Activated T-cell treated with anti-CD3 and anti-CD28 coated beads, Interleukin-2, amount 50 U/mL, for 72 hours (primary cell): ENCODE measurements at regions not wholly inside any gene's neighbourhood (a gene's known extent, or its start where the extent isn't known, plus 50 kb on each side); places are given as distances from the start of the nearest gene placed in this dataset.
"Not testable (repeated sequence)": the region's sequence is repeated elsewhere in the genome, so short reads cannot be mapped to it uniquely, and the experiment has no call there.

Experiments
- ATAC-seq, 2 donors: fragments of 150-1000 bp; cut with Tn5 transposase; replicated peaks in 1 of 2; 2 replicates each; pipeline ENCODE4 v1.10.0; 2021; ENCODE audit warnings: moderate library complexity in 2 of 2, mild to moderate bottlenecking in 1 of 2
- DNase-seq, 2 donors: peaks; one replicate each; pipeline ENCODE4 v3.0.0; 2021 to 2022; ENCODE audit warnings: mixed read lengths in 1 of 2
- H3K27ac Mint-ChIP-seq: one replicate; pipeline ENCODE4 v1.8.0; 2022; ENCODE audit warnings: mild to moderate bottlenecking, moderate library complexity, mixed read lengths
- H3K27me3 Mint-ChIP-seq: one replicate; pipeline ENCODE4 v1.8.0; 2022; ENCODE audit warnings: low read depth, mixed read lengths
- H3K36me3 Mint-ChIP-seq, 2 donors: one replicate each; pipeline ENCODE4 v1.8.0; 2022; ENCODE audit warnings: mixed read lengths in 2 of 2, mild to moderate bottlenecking in 1 of 2; ENCODE audit not compliant: insufficient read depth in 2 of 2
- H3K4me1 Mint-ChIP-seq: one replicate; pipeline ENCODE4 v1.8.0; 2022; ENCODE audit warnings: low read depth, mixed read lengths
- H3K4me3 Mint-ChIP-seq, 2 donors: one replicate each; pipeline ENCODE4 v1.8.0; 2022; ENCODE audit warnings: mild to moderate bottlenecking in 2 of 2, mixed read lengths in 2 of 2, moderate library complexity in 2 of 2
- H3K9me3 Mint-ChIP-seq, 2 donors: one replicate each; pipeline ENCODE4 v1.8.0; 2022; ENCODE audit warnings: mixed read lengths in 2 of 2

- ATAC-seq, result no peak
Measured at GRCh38 chr9:26643826-26644225, 248.8 kb downstream of the CAAP1 start.

DNA sequence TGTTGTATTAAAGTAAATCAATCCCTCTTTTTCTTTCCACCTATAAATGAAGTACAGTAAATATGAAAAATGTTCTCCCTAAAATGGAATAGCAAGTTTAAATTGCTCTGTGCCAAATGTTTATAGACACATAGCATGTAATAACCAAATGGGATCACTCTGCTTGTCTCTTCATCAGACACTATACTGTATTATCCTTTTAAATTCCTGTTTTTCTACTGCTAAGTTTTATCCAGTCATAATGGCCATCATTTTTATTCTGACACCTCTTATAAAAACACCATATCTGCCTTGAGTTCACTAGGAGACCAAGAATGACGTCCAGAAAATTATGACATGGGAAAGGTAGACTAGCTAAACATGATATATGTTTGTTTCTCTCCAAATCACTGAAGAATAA is 252.8 kb downstream of the CAAP1 start:
- DNase-seq (no peak), ATAC-seq (no peak)
- Mint-ChIP-seq H3K9me3 (peaks cover 0 to 2% of the 10 kb centered on the region in 2 donors), H3K27me3 (no peaks in the 10 kb centered on the region), H3K4me1 (no peaks in the 10 kb centered on the region), H3K36me3 (no peaks in the 10 kb centered on the region), H3K27ac (no peak overlapping the region), H3K4me3 (no peak overlapping the region)

More at GRCh38 chr9:26643826-26644225, 248.8 kb downstream of the CAAP1 start:
- Mint-ChIP-seq H3K36me3 (no peaks in the 10 kb centered on the region), H3K9me3 (peaks cover 0 to 2% of the 10 kb centered on the region in 2 donors), H3K27ac (no peak overlapping the region), H3K27me3 (no peaks in the 10 kb centered on the region), H3K4me1 (no peaks in the 10 kb centered on the region), H3K4me3 (no peak overlapping the region)
- no peak for DNase-seq

DNA sequence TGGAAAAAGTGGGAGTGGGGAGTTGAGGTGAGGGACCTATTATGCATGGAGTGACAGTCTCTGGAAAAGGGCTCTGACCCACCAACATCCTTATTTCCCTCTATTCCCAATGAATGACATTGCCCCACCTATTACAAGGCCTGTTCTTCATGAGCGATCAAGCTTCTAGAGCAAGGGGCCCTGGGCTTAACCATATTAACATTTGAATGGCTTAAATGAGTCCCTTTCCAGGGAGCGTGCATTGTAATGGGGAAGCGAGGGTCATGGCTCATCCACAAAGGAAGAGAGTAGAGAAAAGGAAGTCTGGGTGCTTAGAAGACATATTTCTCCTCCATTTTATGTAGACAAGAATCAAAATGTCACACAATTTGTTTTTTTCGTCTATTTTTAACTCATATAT is 255.5 kb downstream of the CAAP1 start:
- H3K4me1 Mint-ChIP-seq, result no peaks in the 10 kb centered on the region
- no peaks in the 10 kb centered on the region for H3K36me3 Mint-ChIP-seq
- no peak overlapping the region for H3K4me3 Mint-ChIP-seq
- ATAC-seq (no peak), DNase-seq (no peak)
- no peaks in the 10 kb centered on the region for H3K27me3 Mint-ChIP-seq
- H3K9me3 Mint-ChIP-seq, result peaks cover 0 to 2% of the 10 kb centered on the region in 2 donors
- H3K27ac Mint-ChIP-seq, result no peak overlapping the region

DNA sequence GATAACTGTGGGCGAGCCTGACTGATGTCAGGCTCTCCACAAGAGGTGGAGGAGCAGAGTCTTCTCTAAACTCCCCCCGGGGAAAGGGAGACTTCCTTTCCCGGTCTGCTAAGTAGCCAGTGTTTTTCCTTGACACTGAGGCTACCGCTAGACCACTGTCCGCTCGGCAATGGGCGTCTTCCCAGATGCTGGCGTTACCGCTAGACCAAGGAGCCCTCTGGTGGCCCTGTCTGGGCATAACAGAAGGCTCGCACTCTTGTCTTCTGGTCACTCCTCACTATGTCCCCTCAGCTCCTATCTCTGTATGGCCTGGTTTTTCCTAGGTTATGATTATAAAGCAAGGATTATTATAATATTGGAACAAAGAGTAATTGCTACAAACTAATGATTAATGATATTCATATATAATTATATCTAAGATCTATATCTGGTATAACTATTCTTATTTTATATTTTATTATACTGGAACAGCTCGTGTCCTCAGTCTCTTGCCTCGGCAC is 278.7 kb downstream of the CAAP1 start:
- H3K27me3 Mint-ChIP-seq, H3K36me3 Mint-ChIP-seq, ATAC-seq, DNase-seq, H3K27ac Mint-ChIP-seq, H3K4me1 Mint-ChIP-seq, H3K4me3 Mint-ChIP-seq, H3K9me3 Mint-ChIP-seq: not testable (repeated sequence)

GRCh38 chr9:26612211-26612610 is 280.4 kb downstream of the CAAP1 start:
- Mint-ChIP-seq H3K9me3 (peaks cover 0 to 2% of the 10 kb centered on the region in 2 donors), H3K36me3 (no peaks in the 10 kb centered on the region), H3K4me1 (peaks cover 4% of the 10 kb centered on the region), H3K27ac (no peak overlapping the region), H3K27me3 (peaks cover 9% of the 10 kb centered on the region), H3K4me3 (no peak overlapping the region)
- ATAC-seq, result no peak
- no peak for DNase-seq

DNA sequence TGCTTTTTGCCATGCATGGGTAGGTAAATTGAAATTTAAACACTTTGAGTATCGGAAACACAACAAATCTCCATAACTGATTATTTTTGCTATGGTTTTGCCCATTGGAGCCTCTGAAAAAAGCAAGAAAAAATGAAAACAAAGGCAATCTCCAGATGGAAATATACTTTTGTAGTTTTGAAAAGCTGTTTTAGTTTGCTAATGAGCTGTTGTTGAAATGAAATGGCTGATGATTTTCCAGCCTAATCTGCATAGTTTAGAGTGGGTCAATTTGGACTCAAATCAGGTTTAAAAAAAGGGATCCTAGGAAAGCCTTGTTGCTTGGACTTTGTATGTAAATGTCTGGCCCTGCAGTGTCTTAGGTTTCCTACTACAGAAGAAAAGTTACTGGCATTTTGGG is 285.8 kb downstream of the CAAP1 start:
- H3K4me1 Mint-ChIP-seq, result no peaks in the 10 kb centered on the region
- H3K9me3 Mint-ChIP-seq, result peaks cover 0 to 2% of the 10 kb centered on the region in 2 donors
- no peak for DNase-seq
- H3K4me3 Mint-ChIP-seq, result no peak overlapping the region
- no peak overlapping the region for H3K27ac Mint-ChIP-seq
- ATAC-seq, result no peak
- no peaks in the 10 kb centered on the region for H3K36me3 Mint-ChIP-seq
- H3K27me3 Mint-ChIP-seq, result no peaks in the 10 kb centered on the region

DNA sequence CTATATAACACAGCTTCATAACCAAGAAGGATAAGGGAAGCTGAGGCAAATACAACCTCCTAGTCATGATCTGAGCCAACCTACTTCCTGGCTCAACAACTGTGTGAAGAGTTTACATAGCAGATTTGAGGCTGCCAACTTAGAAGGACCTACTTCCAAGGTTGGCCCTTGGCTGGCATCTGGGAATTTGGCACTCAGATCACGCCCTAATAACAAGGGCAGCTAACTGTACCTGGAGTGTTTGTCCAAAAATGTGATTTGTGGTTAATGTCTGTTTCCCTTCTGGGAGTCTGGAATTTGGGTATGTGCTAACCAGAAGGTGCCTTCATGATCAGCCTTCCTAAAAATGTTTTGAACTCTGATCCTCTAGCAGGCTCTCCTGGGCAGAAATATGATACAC is 287.2 kb downstream of the CAAP1 start:
- Mint-ChIP-seq H3K4me3 (no peak overlapping the region), H3K9me3 (peaks cover 1 to 6% of the 10 kb centered on the region in 2 donors), H3K27ac (no peak overlapping the region), H3K27me3 (no peaks in the 10 kb centered on the region), H3K36me3 (peaks cover 0 to 1% of the 10 kb centered on the region in 2 donors), H3K4me1 (no peaks in the 10 kb centered on the region)
- no peak for DNase-seq
- ATAC-seq, result no peak

GRCh38 chr9:26604076-26604662 is 288.4 kb downstream of the CAAP1 start:
- DNase-seq (no peak), ATAC-seq (no peak)
- Mint-ChIP-seq H3K4me3 (no peak overlapping the region), H3K27me3 (no peaks in the 10 kb centered on the region), H3K27ac (no peak overlapping the region), H3K36me3 (peaks cover 0 to 1% of the 10 kb centered on the region in 2 donors), H3K4me1 (no peaks in the 10 kb centered on the region), H3K9me3 (peaks cover 1 to 6% of the 10 kb centered on the region in 2 donors)

DNA sequence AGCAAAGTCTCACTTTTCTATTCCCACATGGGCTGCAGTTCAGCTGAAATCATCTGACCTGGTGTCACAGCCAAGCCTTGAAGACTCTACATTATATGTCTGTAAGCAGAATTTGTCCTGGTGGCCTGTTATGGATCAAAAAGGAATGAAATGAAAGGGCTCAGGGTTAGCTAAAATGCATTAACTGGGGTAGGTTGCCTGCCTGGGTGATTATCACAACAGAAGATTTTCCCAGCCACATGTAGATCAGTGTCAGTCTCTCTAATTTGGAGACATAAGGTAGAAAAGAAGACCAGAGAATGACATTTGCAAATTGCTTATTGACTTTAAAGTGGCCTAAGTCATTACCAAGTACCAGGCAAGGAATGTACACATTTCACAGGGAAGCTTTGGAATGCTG is 289.0 kb downstream of the CAAP1 start:
- DNase-seq (no peak), ATAC-seq (no peak)
- H3K4me3 Mint-ChIP-seq, result no peak overlapping the region
- no peaks in the 10 kb centered on the region for H3K4me1 Mint-ChIP-seq
- peaks cover 1 to 4% of the 10 kb centered on the region in 2 donors for H3K9me3 Mint-ChIP-seq
- H3K27me3 Mint-ChIP-seq, result no peaks in the 10 kb centered on the region
- peaks cover 0 to 1% of the 10 kb centered on the region in 2 donors for H3K36me3 Mint-ChIP-seq
- no peak overlapping the region for H3K27ac Mint-ChIP-seq

DNA sequence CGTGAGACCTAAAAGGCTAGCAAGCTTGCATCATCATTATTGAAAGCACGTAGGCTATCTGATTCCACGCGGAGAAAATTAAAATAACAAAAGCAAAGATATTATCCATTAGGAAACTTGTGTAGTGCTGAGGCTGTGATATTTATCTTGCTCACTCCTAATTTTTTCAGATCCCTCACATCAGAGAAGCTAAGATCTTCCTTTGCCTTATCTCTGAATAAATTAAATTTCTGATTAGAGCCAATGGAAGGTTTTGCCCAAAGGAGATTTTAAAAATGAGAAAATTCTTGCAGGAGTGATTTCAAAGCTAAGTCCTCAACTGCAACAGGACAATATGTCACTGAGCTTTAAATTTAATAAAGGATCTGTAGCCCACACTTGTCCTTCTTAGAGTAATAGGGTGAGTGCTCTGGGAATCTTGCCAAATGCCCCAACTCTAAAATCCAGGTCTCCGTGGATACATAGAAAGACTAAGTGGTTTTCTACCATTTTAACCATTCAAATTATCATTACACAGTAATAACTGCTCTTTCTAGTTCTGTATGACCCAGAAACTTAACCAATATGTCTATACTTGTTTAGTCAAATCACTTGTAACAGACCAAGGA is 295.0 kb downstream of the CAAP1 start:
- Mint-ChIP-seq H3K27ac (no peak overlapping the region), H3K36me3 (peaks cover 0 to 4% of the 10 kb centered on the region in 2 donors), H3K27me3 (no peaks in the 10 kb centered on the region), H3K9me3 (peaks cover 3 to 9% of the 10 kb centered on the region in 2 donors), H3K4me3 (no peak overlapping the region), H3K4me1 (no peaks in the 10 kb centered on the region)
- DNase-seq, result no peak
- no peak for ATAC-seq

GRCh38 chr9:26579056-26579455 is 313.5 kb downstream of the CAAP1 start:
- H3K9me3 Mint-ChIP-seq, result peaks cover 1% of the 10 kb centered on the region in 2 donors

GRCh38 chr9:26574898-26575440 is 317.6 kb downstream of the CAAP1 start:
- peaks cover 0 to 1% of the 10 kb centered on the region in 2 donors for H3K9me3 Mint-ChIP-seq
- no peak overlapping the region for H3K27ac Mint-ChIP-seq
- no peak for ATAC-seq

More at GRCh38 chr9:26579056-26579455, 313.5 kb downstream of the CAAP1 start:
- no peaks in the 10 kb centered on the region for H3K36me3 Mint-ChIP-seq
- no peak overlapping the region for H3K27ac Mint-ChIP-seq
- no peak for DNase-seq
- no peaks in the 10 kb centered on the region for H3K27me3 Mint-ChIP-seq
- no peaks in the 10 kb centered on the region for H3K4me1 Mint-ChIP-seq
- H3K4me3 Mint-ChIP-seq, result no peak overlapping the region
- ATAC-seq, result no peak

DNA sequence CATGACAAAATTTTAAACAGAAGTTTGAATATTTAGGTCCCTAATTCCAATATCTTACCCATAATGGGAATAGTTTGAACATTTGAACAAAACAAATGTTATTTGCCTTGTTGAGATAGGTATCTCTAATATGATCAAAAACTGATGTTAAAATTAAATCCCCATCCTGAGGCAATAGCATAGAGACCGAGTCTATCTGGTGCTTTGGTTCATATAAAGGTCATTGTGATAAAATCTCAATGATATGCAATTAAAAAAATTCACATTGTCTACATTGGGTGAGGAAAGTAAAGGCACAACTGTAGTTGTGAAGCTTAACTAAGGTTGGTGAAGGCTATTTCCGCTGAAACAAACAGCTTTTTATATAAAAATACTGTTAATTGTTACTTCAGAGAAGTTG is 318.3 kb downstream of the CAAP1 start:
- DNase-seq (no peak), ATAC-seq (no peak)
- H3K4me1 Mint-ChIP-seq, result no peaks in the 10 kb centered on the region
- no peak overlapping the region for H3K27ac Mint-ChIP-seq
- H3K27me3 Mint-ChIP-seq, result no peaks in the 10 kb centered on the region
- no peaks in the 10 kb centered on the region for H3K36me3 Mint-ChIP-seq
- H3K4me3 Mint-ChIP-seq, result no peak overlapping the region
- peaks cover 0 to 1% of the 10 kb centered on the region in 2 donors for H3K9me3 Mint-ChIP-seq

More at GRCh38 chr9:26574898-26575440, 317.6 kb downstream of the CAAP1 start:
- no peaks in the 10 kb centered on the region for H3K27me3 Mint-ChIP-seq
- H3K36me3 Mint-ChIP-seq, result no peaks in the 10 kb centered on the region
- DNase-seq, result no peak
- H3K4me3 Mint-ChIP-seq, result no peak overlapping the region
- H3K4me1 Mint-ChIP-seq, result no peaks in the 10 kb centered on the region
